ENCODE measurements at regions not wholly inside any gene's neighbourhood (a gene's known extent, or its start where the extent isn't known, plus 50 kb on each side); places are given as distances from the start of the nearest gene placed in this dataset.

DNA sequence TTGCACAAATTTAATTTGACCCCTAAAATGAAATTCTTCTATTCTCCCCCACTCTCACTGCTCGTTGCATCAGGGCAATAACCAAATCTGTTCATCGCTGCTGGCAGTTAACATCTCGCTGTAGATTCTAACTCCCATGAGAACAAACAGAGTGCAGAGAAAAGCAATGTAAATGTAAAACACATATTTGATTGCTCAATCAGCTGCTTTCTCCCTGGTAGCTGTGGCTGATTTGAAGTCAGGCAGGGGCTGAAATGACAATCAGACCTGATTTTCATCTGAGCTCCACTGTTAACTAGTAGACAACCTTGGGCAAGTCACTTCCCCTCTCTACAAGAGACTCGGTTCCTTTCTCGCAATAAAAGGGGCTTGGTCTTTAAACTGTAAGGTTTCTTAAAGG, 119.8 kb upstream of the CPNE4 start:
- no peak for TF ChIP-seq CTCF (IDR thresholded peaks at IDR 0.05; ENCODE audit: low read depth, low read length)
- no peak overlapping the region for H3K4me3 ChIP-seq (ENCODE audit: low read depth, low read length)

DNA sequence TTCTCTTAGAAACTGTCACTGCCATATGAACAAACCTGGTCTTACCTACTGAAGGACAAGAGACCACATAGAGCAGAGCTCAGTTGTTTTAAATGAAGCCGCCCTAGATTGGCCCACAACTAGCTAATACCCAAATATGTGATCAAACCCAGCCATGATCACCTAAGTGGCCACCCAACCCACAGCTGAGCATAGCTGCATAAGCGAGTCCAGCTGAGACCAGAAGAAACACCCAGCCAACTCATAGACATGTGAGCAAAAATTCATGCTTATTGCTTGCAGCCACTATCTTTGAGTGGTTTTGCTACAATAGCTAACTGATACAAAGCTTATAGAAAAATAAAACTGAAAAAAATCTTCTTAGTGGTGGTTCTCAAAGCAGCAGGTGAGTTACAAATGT, 124.3 kb upstream of the CPNE4 start:
- TF ChIP-seq CTCF (IDR thresholded peaks at IDR 0.05; ENCODE audit: low read depth, low read length) = no peak
- no peak overlapping the region for H3K4me3 ChIP-seq (ENCODE audit: low read depth, low read length)

DNA sequence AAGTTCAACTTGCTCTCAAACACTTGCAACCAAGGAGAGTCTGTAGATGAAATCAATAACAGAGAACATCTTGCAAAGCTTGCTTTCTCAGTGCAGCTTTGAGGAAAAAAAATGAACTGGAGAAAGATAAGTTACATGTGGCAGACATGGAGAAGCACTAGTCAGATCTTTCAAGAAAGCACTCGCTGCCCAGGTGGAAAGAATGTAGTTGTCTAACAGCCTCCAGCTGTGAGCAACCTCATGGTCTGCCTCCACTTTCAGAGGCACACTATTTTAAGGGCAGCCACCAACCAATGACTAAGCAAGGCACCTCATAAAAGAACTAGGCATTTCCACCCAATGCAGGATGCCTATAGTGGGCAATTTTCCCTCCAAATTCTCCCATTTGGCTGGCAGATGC, 125.4 kb upstream of the CPNE4 start:
- H3K4me3 ChIP-seq (ENCODE audit: low read depth, low read length) = no peak overlapping the region
- TF ChIP-seq CTCF (IDR thresholded peaks at IDR 0.05; ENCODE audit: low read depth, low read length) = no peak

DNA sequence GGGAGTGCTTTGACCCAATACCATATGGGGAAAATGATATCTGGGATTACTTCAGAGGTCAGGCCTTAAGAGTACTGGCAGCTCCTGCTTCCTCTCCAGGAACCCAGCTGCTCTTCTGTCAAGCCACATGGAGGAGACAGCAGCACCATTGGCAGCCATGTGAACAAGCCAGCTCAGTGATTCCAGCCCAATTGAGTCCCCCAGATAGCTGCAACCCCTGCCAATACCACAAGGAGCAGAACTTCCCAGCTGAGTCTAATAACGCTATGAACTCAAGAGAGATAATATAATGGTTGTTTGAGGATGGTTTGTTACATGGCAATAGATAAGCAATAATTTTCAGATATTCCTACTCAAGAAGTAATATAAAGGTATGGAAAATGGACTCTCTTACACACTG, 126.8 kb upstream of the CPNE4 start:
- H3K4me3 ChIP-seq (ENCODE audit: low read depth, low read length) = no peak overlapping the region
- 0 out of 2 replicates have a peak, but pooled peaks have one; percentile 5 for TF ChIP-seq CTCF (IDR thresholded peaks at IDR 0.05; ENCODE audit: low read depth, low read length)

- no peak for TF ChIP-seq CTCF (IDR thresholded peaks at IDR 0.05; ENCODE audit: low read depth, low read length)
- H3K4me3 ChIP-seq (ENCODE audit: low read depth, low read length) = no peak overlapping the region
Observed at GRCh38 chr3:132164469-132165092, 129.8 kb upstream of the CPNE4 start.

DNA sequence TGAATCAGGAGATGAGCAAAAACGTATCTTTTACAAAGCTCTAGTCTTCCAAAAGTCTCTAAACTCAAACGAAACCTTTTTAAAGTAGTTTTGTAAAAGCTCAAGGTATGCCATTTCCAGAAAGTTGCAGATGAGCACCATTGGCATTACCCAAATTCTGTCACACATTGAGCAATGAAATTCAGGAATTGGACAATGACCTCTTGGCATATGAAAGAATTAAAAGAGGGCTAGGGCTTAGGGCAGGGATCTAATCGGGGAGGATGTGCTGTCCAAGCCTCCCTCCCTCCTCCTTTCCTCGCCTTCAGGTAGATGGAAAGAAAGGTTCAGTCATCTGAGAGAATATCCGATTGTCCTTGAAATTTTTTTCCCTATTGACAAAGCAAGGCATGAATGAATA, 133.1 kb upstream of the CPNE4 start:
- H3K4me3 ChIP-seq (ENCODE audit: low read depth, low read length) = no peak overlapping the region
- TF ChIP-seq CTCF (IDR thresholded peaks at IDR 0.05; ENCODE audit: low read depth, low read length) = no peak

- TF ChIP-seq CTCF (IDR thresholded peaks at IDR 0.05; ENCODE audit: low read depth, low read length) = no peak
- H3K4me3 ChIP-seq (ENCODE audit: low read depth, low read length) = no peak overlapping the region
Observed at GRCh38 chr3:132174500-132174899, 139.7 kb upstream of the CPNE4 start.
